Lower leg skin (tissue), 3 donors: ENCODE measurements at regions not wholly inside any gene's neighbourhood (a gene's known extent, or its start where the extent isn't known, plus 50 kb on each side); places are given as distances from the start of the nearest gene placed in this dataset.

Source experiments
- CTCF ChIP-seq, 3 donors: fragments of 450-650 bp; IDR thresholded peaks; one replicate each; pipeline ENCODE4 v1.5.1; 2016; ENCODE audit warnings: antibody characterized with exemption in 3 of 3, mild to moderate bottlenecking in 3 of 3, moderate library complexity in 2 of 3
- POLR2A ChIP-seq, 2 donors: fragments of 450-650 bp; IDR thresholded peaks; one replicate each; pipeline ENCODE4 v1.6.1; 2016 to 2017; ENCODE audit warnings: antibody characterized with exemption in 2 of 2, mild to moderate bottlenecking in 1 of 2, moderate library complexity in 1 of 2

DNA sequence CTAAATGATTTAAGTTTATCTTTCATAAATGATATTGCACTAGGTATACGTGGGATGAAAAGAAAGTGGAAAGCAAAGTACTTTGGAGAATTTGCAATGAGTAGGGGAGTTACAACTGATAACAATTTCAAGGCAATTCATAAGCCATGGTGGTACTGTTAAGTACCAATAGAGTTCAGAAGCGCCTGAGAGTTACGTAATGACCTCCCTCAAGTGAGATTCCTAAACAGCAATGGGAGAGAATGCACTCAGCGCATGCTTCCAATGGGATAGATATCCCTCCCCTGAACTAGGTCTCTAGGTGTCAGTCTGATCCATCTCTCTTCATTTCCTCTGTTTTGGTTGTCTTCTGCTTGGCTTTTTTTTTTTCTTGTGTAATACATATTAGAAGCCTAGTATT, 249.3 kb downstream of the NNT start:
- no peak for TF ChIP-seq CTCF (IDR thresholded peaks at IDR 0.05)
- TF ChIP-seq POLR2A (IDR thresholded peaks at IDR 0.05), result no peak
